ENCODE measurements at regions not wholly inside any gene's neighbourhood (a gene's known extent, or its start where the extent isn't known, plus 50 kb on each side); places are given as distances from the start of the nearest gene placed in this dataset.

- DNase-seq: no peak
Observed at GRCh38 chr7:30212701-30213111, 71.7 kb upstream of the ZNRF2 start.

DNA sequence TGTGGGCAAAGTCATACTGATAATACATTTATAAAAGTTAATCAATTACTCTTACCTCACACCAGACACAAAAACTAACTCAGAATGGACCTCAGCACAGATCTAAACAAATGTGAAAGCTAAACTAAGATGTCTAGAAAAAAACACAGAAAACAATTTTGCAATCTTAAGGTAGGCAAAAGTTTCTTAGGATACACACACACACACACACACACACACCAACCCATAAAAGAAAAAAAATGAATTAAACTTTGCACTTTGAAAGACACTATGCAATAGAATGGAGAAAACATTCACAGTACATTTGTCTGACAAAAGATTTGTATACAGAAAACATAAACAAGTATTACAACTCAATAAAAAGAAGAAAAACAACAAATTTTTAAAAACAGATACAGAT is 70.8 kb upstream of the ZNRF2 start:
- no peak for DNase-seq

DNA sequence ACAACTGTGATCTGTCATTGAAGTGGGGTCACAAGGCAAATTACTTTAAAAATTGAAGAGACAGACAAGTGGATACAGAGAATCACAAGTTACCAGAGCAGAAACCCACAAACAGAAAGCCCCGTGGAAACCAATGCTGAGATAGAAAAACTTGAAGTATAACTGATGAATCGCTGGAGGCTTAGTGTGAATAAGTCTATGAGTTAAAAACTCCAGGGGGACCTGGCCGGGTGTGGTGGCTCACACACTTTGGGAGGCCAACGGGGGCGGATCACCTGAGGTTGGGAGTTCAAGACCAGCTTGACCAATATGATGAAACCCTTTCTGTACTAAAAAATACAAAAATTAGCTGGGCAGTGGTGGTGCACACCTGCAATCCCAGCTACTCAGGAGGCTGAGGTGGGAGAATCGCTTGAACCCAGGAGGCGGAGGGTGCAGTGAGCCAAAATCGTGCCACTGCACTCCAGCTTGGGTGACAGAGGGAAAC is 69.7 kb upstream of the ZNRF2 start:
- no peak for DNase-seq

GRCh38 chr7:30221764-30222163 is 62.6 kb upstream of the ZNRF2 start:
- no peak for DNase-seq

- no peak for DNase-seq
Observed at GRCh38 chr7:30222515-30223215, 61.7 kb upstream of the ZNRF2 start.

GRCh38 chr7:30223896-30224295 is 60.5 kb upstream of the ZNRF2 start:
- DNase-seq: no peak

DNA sequence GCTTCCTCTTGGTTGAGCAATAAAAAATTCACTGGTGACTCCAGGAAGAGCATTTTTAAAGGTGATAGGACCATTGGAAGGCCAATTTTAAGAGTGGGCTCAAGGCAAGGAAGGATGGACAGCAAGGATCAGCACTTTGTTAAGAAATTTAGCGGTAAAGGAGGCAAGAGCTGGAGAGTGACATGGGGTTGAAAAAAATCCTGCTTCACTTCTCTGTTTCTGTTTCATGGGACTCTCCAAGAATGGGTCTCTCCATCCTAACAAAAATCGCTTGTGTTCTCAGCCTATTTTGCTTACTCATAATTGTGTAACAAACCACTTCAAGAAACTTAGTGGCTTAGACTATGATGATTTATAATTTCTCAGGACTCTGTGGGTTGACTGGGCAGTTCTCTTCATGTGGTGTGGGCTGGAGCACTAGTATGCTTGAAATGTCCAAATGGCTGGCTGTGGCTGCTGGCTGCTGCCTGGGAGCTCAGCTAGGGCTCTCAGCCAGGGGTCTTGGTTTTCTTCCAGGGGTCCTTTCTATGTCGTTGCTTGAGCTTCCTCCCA is 59.8 kb upstream of the ZNRF2 start:
- DNase-seq: no peak

DNA sequence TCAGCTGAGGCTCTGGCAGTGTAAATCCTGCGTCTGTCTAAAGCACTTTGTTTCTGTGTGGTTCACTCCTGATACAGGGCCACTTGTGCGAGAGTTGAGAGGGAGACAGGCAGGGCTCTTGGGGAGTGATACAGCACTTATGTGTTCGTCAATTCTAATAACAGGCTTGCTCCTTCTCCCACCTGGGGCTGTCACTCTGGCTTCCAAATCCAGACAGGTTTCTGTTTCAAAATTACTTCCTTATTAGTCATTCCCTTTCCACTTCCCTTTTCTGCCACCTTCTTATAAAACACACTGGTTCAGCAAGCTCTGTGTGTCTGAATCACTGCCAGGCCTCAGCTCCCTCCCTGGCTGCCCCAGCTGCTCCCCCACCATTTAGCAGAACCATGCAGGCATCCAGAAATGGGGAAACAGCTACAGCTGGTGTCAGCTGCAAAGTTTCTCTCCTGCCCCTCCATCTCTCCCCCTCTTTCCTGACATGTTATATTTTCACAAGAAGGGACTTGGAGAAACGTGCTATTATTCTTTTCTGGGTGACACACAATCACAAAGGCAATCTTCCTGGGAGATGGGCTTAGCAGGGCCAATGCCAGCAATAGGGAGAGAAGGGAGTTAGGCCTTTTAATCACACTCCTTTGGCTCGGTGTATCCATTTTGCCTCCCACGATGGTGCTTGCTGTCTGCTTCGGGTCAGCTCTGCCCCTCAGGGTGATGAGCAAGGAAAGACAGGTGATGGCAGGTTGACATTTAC is 58.4 kb upstream of the ZNRF2 start:
- peak; percentile 86 for DNase-seq

GRCh38 chr7:30226614-30227268 is 57.7 kb upstream of the ZNRF2 start:
- peak; percentile 85 for DNase-seq

DNA sequence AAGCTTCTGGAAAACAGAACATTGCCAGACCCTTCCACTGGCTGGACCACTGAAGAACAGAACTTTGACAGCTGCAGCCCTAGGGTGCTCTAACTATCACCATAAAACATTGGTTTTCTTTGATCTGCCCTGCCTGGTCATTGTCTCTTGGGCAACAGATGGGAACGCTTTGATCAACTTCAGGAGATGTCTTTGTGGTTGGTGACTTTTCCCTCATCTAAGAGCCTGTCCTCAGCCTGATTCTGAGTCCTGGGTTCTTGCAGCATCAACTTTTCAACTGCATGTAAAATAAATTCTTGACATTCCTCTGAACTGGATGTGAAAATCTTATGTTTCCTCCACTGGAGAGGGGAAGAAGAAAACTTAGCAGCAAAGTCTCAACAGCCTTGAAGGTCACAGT is 53.1 kb upstream of the ZNRF2 start:
- DNase-seq: no peak

DNA sequence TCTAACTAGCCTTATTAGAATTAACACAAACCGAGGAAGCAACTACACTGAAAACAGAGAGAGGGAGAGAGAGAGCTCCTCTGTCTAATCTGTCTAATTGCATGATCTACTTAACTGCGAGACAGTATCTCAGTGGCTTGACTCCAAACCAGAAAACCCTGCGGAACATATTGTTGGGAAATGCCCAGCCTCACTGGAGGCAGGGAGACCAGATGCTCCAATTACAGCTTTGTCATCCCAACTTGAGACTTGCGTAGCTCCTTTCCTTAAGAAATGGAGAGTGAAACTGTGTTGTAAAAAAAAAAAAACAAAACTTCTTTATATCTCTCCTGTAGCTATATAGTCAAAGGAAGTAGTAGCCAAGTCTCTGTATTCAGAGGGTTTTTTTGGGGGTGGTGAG is 52.0 kb upstream of the ZNRF2 start:
- no peak for DNase-seq
